GM18951 (cell line): ENCODE measurements at regions not wholly inside any gene's neighbourhood (a gene's known extent, or its start where the extent isn't known, plus 50 kb on each side); places are given as distances from the start of the nearest gene placed in this dataset.

ENCODE experiments used
- POLR2A ChIP-seq: IDR thresholded peaks from 4 replicates; pipeline ENCODE4 v1.6.1; 2011; ENCODE audit warnings: mild to moderate bottlenecking; ENCODE audit not compliant: insufficient read length, insufficient read depth; ENCODE audit errors: extremely low read depth
- in situ Hi-C: fragments of 300-500 bp; cut with MboI; formaldehyde crosslinking; loops from one replicate; pipeline ENCODE4 v1.12.0; 2022; ENCODE audit warnings: low sequenced_read_pairs, mixed read lengths, inconsistent platforms; ENCODE audit not compliant: unreplicated experiment

DNA sequence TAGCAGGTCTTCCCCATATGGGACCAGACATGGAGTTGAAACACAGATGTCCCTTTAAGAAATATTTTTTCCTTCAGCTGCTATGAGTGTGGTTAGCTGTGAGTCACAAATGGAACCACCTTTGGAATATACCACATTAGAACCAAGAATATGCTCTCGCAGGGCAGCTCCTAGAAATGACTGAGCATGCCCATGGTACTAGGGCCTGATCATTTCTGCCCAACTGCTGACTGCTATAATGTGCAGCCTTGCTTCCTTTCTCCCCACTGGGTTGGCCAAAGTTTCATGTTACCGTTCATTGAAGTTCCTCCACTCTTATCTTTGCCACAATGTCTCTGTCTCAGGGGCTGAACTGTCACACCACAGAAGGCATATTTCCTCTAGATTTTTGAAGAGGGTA lies 1074.6 kb downstream of the FLRT2 start:
- in situ Hi-C loops, result no loop called here
- TF ChIP-seq POLR2A, result no peak

DNA sequence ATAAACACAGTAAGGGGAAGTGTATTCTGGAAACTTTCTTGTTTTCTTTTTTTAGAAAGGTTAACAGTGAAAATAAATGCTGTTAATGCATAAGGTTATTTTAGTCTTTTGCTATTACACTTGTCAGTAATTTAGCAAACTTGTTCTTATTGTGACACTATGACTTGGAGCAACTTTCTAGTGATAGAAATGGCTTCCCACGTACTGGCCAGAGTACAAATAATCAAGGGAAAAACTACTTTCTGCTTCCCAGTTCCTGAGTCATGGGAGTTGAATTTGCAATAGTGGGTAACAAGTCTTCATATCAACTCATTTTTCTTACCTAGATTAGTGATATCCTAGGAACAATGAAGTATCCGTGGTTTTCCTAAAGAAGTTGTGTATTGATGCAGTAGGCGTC lies 1072.3 kb downstream of the FLRT2 start:
- no peak for TF ChIP-seq POLR2A
- in situ Hi-C loops, result no loop called here

- in situ Hi-C loops, result no loop called here
Measured at GRCh38 chr14:86601813-86602212, 1071.9 kb downstream of the FLRT2 start.

GRCh38 chr14:86597279-86597678 lies 1067.3 kb downstream of the FLRT2 start:
- in situ Hi-C loops, result no loop called here
- TF ChIP-seq POLR2A, result no peak

More at GRCh38 chr14:86601813-86602212, 1071.9 kb downstream of the FLRT2 start:
- TF ChIP-seq POLR2A, result no peak

DNA sequence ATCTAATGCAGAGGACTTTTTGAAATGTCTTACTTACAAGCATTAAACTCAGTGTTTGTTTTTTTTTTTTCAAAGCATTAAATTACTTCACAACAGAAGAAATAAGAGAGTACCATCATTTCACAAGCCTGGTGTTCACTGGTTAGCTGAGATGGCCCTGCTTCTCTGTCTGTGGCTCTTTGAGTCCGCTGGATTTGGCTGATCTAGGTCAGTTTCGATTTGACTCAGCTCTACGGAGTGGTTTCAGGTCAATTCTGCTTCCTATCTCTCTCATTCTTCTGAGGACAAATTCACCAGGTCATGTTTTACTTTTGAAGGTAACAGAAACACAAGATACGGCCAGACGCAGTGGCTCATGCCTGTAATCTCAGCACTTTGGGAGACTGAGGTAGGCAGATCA lies 1066.1 kb downstream of the FLRT2 start:
- TF ChIP-seq POLR2A, result no peak
- in situ Hi-C loops, result no loop called here

DNA sequence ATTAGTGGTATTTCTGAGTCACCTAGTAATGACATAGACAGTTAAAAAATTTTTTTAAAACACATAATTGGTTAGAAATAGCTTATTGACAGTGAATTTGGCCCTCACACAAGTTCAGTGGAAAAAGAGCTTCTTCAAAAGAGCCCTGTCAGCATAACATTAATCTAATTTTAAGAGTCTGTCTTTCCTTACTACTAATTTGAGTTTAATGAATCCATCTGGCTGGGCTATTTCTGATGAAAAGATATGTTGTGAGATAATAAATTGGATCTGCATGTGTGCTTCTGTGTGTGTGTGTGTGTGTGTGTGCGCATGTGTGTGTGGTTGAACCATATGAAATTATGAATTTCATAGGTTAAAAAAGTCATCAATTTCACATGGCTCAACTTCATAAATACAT lies 1045.2 kb downstream of the FLRT2 start:
- no peak for TF ChIP-seq POLR2A
- in situ Hi-C loops, result no loop called here

GRCh38 chr14:86574778-86575129 lies 1044.8 kb downstream of the FLRT2 start:
- TF ChIP-seq POLR2A, result no peak
- in situ Hi-C loops, result no loop called here

GRCh38 chr14:86574051-86574777 lies 1044.3 kb downstream of the FLRT2 start:
- in situ Hi-C loops, result no loop called here
- no peak for TF ChIP-seq POLR2A

DNA sequence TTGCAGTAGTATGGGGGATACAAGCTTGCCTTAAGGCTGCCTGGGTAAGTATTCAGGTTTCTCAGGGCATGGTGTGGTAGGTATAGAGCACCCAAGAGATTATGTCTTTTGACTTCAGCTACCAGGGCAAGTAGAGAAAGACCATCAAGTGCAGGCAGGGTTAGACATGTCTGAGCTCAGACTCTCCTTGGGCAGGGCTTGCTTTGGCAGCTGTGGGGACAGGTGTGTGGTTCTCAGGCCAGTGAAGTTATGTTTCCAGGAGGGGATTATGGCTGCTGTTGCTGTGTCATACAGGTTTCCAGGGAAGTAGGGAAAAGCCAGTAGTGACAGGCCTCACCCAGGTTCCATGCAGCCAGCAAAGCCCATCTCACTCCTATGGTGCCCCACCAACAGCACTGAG lies 1040.4 kb downstream of the FLRT2 start:
- in situ Hi-C loops, result no loop called here
- no peak for TF ChIP-seq POLR2A

DNA sequence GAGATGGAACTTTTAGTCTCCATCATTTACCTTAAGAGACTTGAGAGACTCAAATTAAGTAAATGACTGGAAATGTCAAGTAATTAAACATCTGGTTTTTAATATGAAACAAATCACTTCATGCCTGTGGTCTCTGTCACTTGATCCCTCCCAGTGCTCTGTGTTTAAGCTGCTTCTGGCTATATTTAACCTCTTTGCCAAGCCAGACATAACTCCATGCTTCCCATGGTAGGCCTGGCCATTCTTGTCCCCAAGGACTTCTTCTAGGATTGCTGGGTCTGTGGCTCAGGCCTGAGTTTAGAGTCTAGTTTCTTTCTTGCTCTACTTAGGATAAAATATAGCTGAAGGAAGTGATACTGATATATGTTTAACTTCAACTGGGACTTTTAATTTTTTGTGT lies 1013.6 kb downstream of the FLRT2 start:
- TF ChIP-seq POLR2A, result no peak
- in situ Hi-C loops, result no loop called here

DNA sequence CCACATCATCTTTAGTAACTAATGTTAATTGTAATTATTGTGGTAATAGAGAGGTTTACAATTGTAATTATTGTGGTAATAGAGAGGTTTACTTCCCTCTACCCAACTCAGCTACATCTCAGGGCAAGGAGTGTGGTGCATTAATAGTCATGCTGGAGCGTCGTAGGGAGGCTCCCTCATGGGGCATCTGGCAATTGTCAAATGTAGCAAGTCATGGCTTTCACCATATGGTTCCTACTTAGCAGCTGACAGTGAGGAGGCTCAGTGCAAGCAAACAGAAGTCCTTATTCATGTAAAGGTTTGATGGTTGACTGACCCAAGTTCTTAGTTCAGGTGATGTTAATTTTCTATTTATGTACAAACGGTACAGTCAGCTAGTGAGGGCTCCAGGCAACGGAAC lies 1012.0 kb downstream of the FLRT2 start:
- TF ChIP-seq POLR2A, result no peak
- in situ Hi-C loops, result no loop called here

DNA sequence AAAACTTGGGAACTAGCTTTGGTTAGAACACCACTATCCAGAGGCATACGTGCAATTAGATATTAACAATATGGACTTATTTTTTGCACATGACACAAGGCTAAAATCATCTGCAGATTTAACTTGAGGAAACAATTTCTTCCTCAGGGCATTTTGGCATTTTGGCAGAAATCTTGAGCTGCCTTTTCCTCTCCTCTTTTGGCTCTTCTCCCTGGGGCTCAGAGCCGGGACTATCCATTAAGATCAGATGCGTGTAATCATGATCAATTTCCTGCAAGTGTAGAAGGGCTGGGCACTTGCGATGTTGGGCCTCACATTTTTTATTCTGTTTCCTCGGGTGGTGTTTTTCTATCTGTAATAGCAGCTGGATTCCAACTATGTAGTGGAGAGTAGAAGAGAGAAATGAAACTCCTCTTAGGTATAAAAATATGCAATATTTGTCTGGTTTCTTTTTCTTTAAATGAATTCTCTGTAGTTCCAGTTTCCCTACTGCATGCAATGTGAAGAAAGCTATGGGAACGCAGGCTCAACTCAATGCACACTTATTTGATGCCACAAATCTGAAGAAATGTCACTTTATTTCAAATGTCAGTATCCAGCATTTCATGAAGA lies 1010.8 kb downstream of the FLRT2 start:
- no peak for TF ChIP-seq POLR2A
- in situ Hi-C loops, result no loop called here

DNA sequence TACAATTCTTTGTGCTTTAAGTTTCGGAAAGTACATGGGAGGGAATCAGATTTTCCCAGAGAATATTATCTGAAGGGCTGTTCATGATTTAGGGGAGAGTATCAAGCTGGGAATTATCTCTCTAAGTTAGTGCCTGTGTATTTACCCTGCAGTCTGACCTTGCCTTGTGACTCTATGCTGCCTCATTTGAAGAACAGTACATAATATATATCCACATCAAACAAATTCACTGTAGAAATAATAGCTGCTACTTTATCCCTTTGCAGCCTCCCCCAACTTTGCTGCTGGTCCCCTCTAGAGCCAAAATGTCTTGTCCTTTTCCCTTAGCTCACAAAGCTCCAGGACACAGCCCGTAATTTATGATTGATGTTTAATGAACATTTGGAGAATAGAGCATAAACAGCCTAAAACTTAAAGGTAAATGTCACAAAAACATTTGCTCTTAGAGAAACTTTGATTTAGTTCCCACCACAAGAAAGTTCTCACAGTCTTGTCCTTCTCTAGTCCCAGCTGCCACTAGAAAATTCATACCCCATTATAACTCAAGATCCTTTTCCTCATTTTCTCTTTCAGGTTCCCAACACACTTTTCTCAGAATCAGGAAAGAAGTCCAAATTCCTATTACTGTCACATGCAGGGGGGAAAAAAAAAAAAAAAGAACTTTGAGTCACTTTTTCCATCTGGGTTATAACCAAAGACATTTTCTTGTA lies 1009.6 kb downstream of the FLRT2 start:
- in situ Hi-C loops, result no loop called here
- TF ChIP-seq POLR2A, result no peak

DNA sequence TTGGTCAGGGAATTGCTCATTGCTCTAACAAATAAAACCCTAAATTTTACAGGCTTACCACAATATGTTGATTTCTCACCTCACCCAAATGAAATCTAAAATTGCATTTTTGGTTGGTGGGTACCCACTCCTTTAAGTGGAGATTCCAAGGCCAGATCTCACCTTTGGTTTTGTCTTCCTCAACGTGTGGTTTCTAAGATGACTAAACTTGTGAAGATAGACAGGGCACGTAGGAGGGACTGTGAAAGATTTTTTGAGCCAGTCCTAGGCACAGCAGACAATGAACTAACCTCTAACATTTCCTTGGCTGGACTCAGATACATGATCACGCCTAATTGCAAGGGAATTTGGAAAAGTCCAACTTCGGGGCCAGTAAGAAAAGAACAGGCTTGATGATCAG lies 1003.9 kb downstream of the FLRT2 start:
- TF ChIP-seq POLR2A, result no peak
- in situ Hi-C loops, result no loop called here

- in situ Hi-C loops, result no loop called here
- TF ChIP-seq POLR2A, result no peak
Measured at GRCh38 chr14:86532219-86532618, 1002.3 kb downstream of the FLRT2 start.
